C4-2B (cell line): ENCODE measurements at regions not wholly inside any gene's neighbourhood (a gene's known extent, or its start where the extent isn't known, plus 50 kb on each side); places are given as distances from the start of the nearest gene placed in this dataset.

Experiments
- ZFX ChIP-seq: fragments of 450-650 bp; IDR thresholded peaks from 2 replicates; pipeline ENCODE4 v1.6.1; 2017
- TF ChIP-seq, protein P1 (sequence below): fragments of 450-650 bp; conservative IDR thresholded peaks from 2 replicates; pipeline ENCODE4 v1.5.1; 2017; ENCODE audit warnings: mild to moderate bottlenecking

DNA sequence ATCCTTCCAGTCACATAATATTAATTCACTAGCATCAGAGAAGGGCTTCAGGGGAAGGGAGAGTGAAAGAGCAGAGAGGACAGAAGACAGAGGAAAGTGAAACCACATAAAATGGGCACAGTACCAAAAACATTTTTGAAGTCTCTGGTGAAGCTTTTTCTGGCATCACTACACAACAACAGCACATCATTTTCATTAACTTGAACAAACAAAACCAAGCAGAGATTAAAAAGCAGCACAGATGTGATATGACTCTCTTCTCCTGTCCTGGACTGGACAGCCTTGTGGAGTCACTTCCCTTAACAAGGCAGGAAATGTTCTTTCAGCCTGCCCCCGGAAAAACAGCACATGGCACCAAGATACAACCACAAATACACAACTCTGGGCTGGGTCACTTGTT, 112.0 kb downstream of the TSPAN8 start:
- TF ChIP-seq, protein P1, sequence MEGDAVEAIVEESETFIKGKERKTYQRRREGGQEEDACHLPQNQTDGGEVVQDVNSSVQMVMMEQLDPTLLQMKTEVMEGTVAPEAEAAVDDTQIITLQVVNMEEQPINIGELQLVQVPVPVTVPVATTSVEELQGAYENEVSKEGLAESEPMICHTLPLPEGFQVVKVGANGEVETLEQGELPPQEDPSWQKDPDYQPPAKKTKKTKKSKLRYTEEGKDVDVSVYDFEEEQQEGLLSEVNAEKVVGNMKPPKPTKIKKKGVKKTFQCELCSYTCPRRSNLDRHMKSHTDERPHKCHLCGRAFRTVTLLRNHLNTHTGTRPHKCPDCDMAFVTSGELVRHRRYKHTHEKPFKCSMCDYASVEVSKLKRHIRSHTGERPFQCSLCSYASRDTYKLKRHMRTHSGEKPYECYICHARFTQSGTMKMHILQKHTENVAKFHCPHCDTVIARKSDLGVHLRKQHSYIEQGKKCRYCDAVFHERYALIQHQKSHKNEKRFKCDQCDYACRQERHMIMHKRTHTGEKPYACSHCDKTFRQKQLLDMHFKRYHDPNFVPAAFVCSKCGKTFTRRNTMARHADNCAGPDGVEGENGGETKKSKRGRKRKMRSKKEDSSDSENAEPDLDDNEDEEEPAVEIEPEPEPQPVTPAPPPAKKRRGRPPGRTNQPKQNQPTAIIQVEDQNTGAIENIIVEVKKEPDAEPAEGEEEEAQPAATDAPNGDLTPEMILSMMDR, result no peak
- no peak for TF ChIP-seq ZFX
